SIG-M5 treated with dmso at 0.1 percent for 504 hours (cell line): ENCODE measurements at regions not wholly inside any gene's neighbourhood (a gene's known extent, or its start where the extent isn't known, plus 50 kb on each side); places are given as distances from the start of the nearest gene placed in this dataset.

Experiments
- DNase-seq: peaks from one replicate; lab custom pipeline; 2025; ENCODE audit not compliant: unreplicated experiment; lab: John Stamatoyannopoulos, UW

DNA sequence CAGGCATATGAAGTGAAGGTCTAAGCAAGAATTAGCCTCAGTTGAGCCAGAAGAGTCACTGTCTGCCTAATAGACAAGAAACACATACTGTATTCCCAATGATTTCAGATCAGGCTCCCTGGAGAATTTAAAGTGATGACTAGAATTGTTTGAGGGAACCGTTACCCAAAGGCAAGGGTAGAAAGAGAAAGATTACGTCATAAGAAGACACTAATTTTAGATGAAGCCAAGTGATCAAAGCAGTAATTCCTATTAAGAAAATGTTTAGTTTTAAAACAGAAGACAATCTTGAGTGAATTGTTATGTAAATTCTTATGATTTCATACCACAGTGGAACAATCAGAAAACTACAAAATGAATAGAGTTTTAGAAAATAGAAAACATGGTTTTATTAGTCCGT, 194.5 kb upstream of the ARSJ start:
- no peak for DNase-seq

DNA sequence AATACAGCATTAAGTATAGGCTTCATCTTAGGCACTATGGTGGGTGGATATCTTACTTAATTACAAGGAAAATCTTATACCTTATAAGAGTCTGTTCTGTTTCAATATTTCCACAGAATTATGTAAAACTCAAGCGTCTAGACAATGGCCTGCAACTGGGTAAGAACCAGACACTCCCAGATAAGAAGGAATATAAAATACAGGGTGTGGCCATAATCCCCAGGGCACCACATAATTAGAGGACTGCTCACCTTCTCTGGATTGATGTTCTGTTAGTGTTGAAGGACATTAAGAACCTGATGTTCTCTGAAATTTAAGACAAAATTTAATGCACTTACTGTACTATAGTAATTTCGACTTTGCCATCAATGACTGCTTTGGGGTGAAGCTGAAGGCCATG, 198.2 kb upstream of the ARSJ start:
- DNase-seq, result no peak

DNA sequence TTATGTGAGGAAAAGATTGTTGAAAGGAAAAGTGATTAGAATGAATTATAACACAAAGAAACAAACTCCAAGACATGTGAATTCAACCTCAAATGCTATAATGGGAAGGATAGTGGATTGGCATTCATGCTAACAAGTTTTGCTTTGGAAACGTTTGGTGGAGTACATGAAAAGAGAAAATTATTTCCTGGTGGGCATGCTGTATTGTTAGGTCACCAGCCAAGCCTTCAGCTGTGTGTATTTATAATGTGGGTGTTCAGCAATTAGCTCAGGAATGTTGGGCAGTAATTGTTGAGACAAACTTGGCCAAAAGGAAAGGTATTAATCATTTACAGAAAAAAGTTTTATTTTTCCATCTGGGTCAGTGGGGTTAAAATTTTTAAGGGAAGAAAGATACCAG, 198.9 kb upstream of the ARSJ start:
- DNase-seq, result no peak

DNA sequence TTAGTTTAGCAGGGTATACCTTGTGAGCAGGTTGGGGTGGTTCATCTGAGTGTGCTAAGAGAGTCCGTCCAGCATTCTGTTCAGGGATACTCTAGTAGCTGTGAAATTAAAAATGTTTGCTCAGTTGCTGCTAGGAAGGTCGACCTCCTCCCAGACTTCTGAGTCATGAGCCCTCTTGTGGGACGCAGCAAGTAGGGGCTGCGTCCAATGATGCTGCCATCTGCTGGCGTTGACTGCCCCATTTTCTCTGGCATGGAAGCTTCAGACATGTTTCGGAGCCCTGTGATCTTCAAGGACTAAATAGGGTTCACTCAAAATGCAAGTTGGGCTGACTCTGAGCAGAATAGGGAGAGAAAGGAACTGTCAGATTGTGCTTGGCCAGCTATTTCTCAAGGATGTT, 201.0 kb upstream of the ARSJ start:
- no peak for DNase-seq

DNA sequence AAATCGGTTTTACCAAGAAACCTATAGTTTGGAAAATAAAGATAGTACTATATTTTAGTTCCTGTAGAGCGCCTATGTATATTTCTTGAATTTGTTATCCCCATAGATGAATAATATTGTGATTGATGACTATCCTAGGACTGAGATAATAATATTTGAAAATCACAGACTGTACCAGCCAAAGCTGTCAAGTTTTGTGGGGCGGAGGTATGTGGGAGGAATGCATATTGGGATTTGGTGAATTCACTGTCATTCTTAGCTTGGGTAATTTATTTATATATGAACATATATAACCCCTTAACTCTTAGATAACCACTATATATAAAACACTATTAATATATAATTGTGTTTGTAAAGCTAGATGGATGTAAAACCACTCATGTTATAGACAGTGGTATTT, 205.5 kb upstream of the ARSJ start:
- no peak for DNase-seq

DNA sequence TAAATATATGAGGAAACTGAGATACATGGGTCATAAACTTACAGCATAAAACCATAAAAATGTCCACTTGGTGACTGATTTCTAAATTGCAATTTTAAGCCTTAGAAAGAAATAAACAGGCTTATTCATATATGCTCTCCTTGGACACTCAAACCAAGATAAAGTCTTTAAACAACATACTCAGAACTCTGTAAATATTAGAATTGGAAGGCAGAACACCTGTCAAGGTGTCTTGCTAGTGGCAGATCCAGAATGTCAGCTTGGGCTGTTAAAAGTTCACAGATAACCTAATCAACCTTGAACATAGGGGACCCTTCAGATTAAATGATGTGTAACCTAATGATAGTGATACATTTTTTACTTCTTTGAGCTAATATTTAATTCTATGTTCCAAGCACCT, 208.1 kb upstream of the ARSJ start:
- DNase-seq, result no peak

- no peak for DNase-seq
Measured at GRCh38 chr4:114191496-114191895, 212.0 kb upstream of the ARSJ start.

GRCh38 chr4:114192854-114193253, 213.4 kb upstream of the ARSJ start:
- no peak for DNase-seq

DNA sequence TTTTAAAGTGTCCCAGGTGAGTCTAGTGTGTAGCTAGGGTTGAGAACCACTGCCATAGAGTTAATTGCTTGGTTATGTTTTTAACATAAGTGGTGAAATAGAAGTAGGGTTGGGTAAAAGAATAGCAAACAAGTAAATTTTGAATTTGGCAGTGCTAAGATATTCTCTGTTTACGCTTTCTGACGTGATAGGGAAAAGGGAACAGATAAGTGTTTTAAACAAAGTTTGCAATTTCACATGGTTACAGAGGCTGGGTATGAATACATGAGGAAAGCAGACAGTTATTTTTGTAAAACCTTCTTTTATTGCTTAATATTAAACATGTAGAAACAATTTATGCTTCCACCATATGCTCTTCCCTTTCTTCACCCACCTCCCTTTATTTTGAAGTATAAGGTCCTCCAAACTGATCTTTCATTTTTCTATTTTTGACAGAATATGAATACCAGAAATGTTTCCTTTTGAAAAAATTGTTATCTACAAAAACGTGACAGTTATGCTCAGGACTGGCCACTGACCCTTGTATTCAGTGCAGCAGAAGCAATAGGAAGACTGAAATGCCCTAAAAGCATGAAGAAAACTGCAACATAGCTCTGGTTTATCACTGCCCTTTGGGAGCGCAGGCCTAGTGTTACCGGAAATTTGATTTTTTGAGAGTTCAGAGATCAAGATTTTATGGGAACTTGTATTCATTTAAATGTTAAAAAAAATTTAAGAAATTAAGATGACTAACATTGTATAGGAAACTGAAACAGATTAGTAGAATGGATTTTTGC, 214.4 kb upstream of the ARSJ start:
- DNase-seq, result no peak

DNA sequence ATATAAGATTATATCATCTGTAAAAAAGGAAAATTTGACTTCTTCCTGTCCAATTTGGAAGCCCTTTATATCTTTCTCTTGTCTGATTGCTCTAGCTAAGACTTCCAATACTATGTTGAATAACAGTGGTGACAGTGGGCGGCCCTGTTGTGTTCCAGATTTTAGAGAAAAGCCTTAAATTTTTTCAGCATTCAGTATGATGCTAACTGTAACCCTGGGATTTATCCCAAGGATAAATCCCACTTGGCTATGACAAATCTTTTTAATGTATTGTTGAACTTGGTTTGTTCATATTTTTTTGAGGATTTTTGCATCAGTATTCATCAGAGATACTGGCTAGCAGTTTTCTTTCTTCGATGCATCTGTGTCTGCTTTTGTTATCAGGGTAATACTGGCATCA, 217.2 kb upstream of the ARSJ start:
- DNase-seq, result no peak

- DNase-seq, result no peak
Measured at GRCh38 chr4:114200026-114200425, 220.6 kb upstream of the ARSJ start.

- no peak for DNase-seq
Measured at GRCh38 chr4:114205261-114205660, 225.8 kb upstream of the ARSJ start.

GRCh38 chr4:114208574-114209151, 229.2 kb upstream of the ARSJ start:
- DNase-seq, result no peak

DNA sequence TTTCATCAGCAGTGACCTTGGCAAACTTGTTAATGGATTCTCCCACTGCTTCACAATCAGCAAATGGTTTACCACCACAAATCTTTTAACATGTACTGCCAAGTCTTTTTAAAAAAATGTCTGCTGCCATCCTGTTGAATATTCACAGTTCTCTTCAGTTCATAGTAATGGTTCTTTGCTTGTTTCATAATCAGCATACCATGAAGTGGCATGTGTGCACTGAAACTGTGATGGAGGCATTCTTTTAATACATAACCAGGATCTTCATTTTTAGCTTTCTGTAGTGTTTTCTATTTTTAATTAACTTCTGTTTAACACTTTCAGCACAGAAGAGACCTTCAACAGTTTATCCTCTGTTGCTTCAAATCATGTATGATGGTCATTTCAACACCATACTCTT, 230.1 kb upstream of the ARSJ start:
- no peak for DNase-seq

DNA sequence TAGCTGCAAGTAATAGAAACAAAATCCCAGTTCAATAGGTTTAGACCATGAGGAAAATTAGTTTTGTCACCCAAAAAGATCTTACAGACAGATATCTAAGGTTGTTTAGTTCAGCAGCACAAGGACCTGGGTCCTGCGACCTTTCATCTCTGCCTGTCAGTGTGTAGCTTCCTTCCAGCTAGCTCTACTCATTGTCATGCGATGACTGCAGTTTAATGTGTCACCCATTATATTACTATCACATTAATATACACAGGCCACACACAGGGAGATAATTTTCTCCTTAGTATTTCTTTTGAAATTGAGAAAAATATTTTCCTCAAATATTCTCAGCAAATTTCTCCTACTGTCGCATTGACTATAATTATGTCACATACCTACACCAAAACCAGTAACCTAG, 232.1 kb upstream of the ARSJ start:
- no peak for DNase-seq

GRCh38 chr4:114217150-114217817, 237.8 kb upstream of the ARSJ start:
- DNase-seq, result no peak

DNA sequence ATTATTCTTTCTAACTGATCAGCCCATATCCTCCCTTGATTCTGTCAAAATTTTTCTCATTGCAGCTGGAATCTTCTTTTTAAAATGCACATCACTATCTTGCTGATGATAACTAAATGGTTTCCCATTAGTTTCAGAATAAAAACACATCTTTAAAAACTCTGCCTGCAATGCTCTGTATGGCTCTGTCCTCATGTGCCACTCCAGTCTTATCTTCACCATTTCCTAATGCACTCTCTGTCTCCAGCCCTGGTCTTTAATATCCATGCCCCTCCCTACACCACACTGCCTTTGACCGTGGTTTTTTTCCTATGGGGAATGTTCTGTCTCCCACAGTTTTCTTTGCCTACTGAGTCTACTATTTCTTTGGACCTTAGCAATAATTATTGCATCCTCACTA, 244.1 kb upstream of the ARSJ start:
- no peak for DNase-seq

DNA sequence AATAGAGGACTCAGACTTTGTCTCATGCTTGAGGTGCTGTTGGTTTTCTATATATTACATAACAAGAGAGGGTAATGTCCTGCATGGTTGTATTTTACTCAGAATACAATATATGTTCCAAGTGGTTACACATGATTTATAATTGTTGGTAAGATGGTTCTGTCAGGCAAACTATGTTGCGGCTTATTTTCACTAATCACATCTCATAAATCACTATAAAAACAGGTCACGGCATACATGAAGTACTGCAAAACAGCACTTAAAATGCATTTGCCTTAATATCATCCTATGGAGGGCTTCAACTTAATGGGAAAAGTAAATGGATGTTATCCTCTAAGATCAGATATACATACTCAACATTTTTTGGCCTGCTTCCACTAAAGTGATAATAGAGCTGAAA, 246.0 kb upstream of the ARSJ start:
- DNase-seq, result no peak

- no peak for DNase-seq
Measured at GRCh38 chr4:114226179-114226578, 246.7 kb upstream of the ARSJ start.

DNA sequence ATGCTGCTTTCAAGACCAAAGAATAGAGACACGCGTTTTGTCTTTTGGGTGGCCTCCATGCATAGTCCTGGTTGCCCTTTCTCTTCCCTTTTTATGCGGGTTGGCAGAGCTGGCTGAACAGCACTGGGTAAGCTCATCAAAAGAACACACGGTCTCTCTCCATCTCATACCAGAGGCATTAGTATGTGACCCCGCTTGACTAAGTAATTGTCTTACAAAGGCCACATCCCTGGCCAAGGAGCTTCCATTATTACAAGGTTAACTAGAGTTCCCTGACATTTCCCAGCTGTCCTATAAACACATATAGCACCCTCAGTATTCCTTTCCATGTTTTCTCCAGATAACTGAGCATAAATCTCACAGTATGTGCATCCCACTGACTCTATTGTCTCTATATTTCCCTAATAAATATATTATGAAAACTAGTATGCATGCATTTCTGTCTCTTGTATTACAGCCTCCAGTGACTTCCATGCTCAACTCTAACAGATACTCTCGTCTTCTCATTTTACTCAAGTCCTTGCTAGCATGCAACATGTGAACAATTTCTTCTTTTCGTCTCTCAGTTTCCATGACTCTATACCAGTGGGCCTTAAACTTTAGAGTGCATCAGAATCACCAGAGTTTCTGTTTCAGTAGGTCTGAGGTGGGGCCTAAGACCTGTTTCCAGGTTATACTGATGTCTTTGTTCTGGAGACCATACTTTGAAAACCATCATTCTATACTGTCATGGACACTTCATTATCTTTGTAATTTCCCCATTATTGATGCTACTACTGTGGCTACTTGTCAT, 247.7 kb upstream of the ARSJ start:
- DNase-seq, result no peak

DNA sequence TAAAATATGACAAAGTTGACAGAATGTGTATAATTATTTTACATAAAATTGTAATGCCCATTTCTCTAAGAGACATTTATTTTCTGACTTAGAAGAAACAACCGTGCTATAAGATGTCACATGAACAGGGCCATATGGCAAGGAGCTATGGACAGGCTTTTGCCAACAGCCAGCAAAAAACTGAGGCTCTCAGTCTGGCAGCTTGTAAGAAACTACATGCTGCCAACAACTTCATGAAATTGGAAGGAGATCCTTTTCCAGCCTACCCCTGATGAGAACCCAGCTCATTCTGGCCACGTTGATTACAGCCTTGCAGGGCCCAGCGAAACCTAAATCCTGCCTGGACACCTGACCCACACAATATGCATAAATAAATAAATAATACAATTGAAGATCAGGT, 250.3 kb upstream of the ARSJ start:
- DNase-seq, result no peak
